Activated T-cell treated with anti-CD3 and anti-CD28 coated beads for 24 hours (primary cell): ENCODE measurements at regions not wholly inside any gene's neighbourhood (a gene's known extent, or its start where the extent isn't known, plus 50 kb on each side); places are given as distances from the start of the nearest gene placed in this dataset.

ENCODE experiments used
- DNase-seq: peaks from one replicate; pipeline ENCODE4 v3.0.0-alpha.2; 2020; ENCODE audit warnings: low read depth

- no peak for DNase-seq
These were observed 314.1 kb downstream of the MYCN start for GRCh38 chr2:16254356-16254965.

- DNase-seq = no peak
These were observed 312.9 kb downstream of the MYCN start for GRCh38 chr2:16253291-16253690.

- no peak for DNase-seq
These were observed 312.5 kb downstream of the MYCN start for GRCh38 chr2:16252891-16253290.

- DNase-seq = no peak
These were observed 311.9 kb downstream of the MYCN start for GRCh38 chr2:16252251-16252650.

- DNase-seq = no peak
These were observed 311.3 kb downstream of the MYCN start for GRCh38 chr2:16251511-16252225.

- no peak for DNase-seq
These were observed 310.5 kb downstream of the MYCN start for GRCh38 chr2:16250886-16251285.

GRCh38 chr2:16250466-16250865 is 310.1 kb downstream of the MYCN start:
- DNase-seq = no peak

GRCh38 chr2:16250056-16250425 is 309.7 kb downstream of the MYCN start:
- DNase-seq = no peak

GRCh38 chr2:16249246-16250055 is 309.1 kb downstream of the MYCN start:
- no peak for DNase-seq

GRCh38 chr2:16248571-16249105 is 308.3 kb downstream of the MYCN start:
- no peak for DNase-seq

GRCh38 chr2:16247326-16248122 is 307.2 kb downstream of the MYCN start:
- DNase-seq = no peak

- DNase-seq = no peak
These were observed 306.6 kb downstream of the MYCN start for GRCh38 chr2:16246911-16247310.

GRCh38 chr2:16246281-16246850 is 306.0 kb downstream of the MYCN start:
- no peak for DNase-seq

GRCh38 chr2:16245481-16246054 is 305.2 kb downstream of the MYCN start:
- no peak for DNase-seq

- DNase-seq = no peak
These were observed 304.6 kb downstream of the MYCN start for GRCh38 chr2:16244966-16245320.

GRCh38 chr2:16244153-16244965 is 304.0 kb downstream of the MYCN start:
- no peak for DNase-seq

- no peak for DNase-seq
These were observed 303.2 kb downstream of the MYCN start for GRCh38 chr2:16243411-16243996.

- DNase-seq = no peak
These were observed 302.6 kb downstream of the MYCN start for GRCh38 chr2:16242906-16243305.

- DNase-seq = no peak
These were observed 301.1 kb downstream of the MYCN start for GRCh38 chr2:16241166-16242160.
